Vagina (tissue), 2 donors: ENCODE measurements at regions not wholly inside any gene's neighbourhood (a gene's known extent, or its start where the extent isn't known, plus 50 kb on each side); places are given as distances from the start of the nearest gene placed in this dataset.
"Not testable (repeated sequence)": the region's sequence is repeated elsewhere in the genome, so short reads cannot be mapped to it uniquely, and the experiment has no call there.

Experiments used
- DNase-seq, 2 donors: peaks; one replicate each; pipeline ENCODE4 v3.0.0-alpha.2; 2017; ENCODE audit errors: extremely low spot score in 2 of 2
- H3K27ac ChIP-seq: fragments of 200-600 bp; sonication (generic); one replicate; pipeline ENCODE4 v1.5.1; 2019
- H3K27me3 ChIP-seq: fragments of 200-600 bp; sonication (generic); one replicate; pipeline ENCODE4 v1.5.1; 2019
- H3K36me3 ChIP-seq, 2 donors: fragments of 200-600 bp; sonication (generic); one replicate each; pipeline ENCODE4 v1.5.1; 2017 to 2019
- H3K4me1 ChIP-seq: fragments of 200-600 bp; sonication (generic); one replicate; pipeline ENCODE4 v1.5.1; 2019
- H3K4me3 ChIP-seq, 2 donors: fragments of 200-600 bp; sonication (generic); 1 replicate in 1 of 2; 2 replicates in 1 of 2; pipeline ENCODE4 v1.5.1; 2016 to 2019
- H3K9me3 ChIP-seq: fragments of 200-600 bp; sonication (generic); one replicate; pipeline ENCODE4 v1.5.1; 2019
- intact Hi-C: fragments of 100-400 bp; cut with DNase I; formaldehyde crosslinking; loops from one replicate; pipeline ENCODE4 v1.15.1; 2023

DNA sequence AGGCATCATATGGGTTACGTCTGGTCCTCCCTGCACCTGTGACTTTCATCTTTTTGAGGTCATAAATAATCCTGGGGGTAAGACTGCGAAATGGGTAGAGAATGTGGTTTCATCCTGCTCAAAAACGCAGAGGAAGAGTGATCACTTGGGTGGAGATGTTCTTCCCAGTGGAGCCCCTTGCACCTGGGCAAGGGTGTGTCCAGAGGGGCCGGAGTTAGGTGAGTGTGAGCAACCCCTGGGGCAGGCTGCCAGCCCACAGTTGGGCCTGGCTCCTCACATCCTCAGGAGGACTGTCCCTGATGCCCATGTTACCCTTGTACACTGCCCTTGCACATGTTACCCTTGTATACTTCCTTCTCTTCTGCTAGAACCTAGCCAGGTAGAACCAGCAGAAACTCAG, 306.6 kb downstream of the BCL2L11 start:
- intact Hi-C loops, H3K4me3 ChIP-seq, DNase-seq, H3K4me1 ChIP-seq, H3K36me3 ChIP-seq, H3K27ac ChIP-seq, H3K9me3 ChIP-seq, H3K27me3 ChIP-seq: not testable (repeated sequence)

GRCh38 chr2:111428915-111429314, 308.2 kb downstream of the BCL2L11 start:
- H3K4me3 ChIP-seq, intact Hi-C loops, H3K27me3 ChIP-seq, H3K27ac ChIP-seq, DNase-seq, H3K4me1 ChIP-seq, H3K36me3 ChIP-seq, H3K9me3 ChIP-seq: not testable (repeated sequence)

DNA sequence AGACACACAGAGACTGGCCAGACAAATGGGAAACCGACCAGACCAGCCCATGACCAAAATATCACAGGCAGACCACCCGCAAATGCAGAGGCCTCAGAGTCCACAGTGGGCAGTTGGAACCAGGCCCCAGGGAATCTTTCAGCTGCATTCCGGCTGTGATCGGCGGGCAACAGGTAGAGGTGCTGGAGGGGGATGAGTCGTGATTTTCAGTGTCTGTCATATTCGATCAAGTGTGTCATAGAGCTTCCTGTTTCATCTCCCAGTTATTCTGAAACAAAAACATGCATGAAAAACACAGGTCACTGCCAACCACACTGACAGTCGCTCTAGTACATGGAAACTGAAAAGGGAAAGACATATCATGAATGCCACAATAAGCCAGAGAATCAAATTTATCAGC, 308.6 kb downstream of the BCL2L11 start:
- H3K4me3 ChIP-seq, H3K9me3 ChIP-seq, H3K27me3 ChIP-seq, H3K36me3 ChIP-seq, DNase-seq, intact Hi-C loops, H3K4me1 ChIP-seq, H3K27ac ChIP-seq: not testable (repeated sequence)

GRCh38 chr2:111430817-111431661, 310.3 kb downstream of the BCL2L11 start:
- H3K36me3 ChIP-seq, H3K27me3 ChIP-seq, DNase-seq, H3K9me3 ChIP-seq, H3K27ac ChIP-seq, intact Hi-C loops, H3K4me3 ChIP-seq, H3K4me1 ChIP-seq: not testable (repeated sequence)

DNA sequence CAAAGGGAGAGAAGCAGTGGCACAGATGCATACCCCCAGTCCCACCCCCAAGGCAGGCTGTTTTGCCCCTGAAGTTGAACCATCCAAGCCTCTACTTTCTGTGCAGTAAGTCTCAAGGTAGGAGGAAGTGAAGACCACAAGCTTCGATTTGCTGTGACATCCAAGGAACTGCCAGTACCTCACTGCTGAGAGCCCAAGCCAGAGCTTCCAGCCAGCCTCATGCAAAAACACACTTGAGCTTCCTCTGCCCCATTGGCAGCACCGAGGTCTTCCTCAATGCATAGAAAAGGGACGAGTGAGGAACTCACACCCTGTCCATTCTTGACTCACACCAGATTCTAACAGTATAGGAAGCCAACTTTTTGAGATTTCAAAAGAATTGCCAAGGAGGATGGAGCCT, 311.7 kb downstream of the BCL2L11 start:
- H3K36me3 ChIP-seq, intact Hi-C loops, H3K4me3 ChIP-seq, H3K27me3 ChIP-seq, DNase-seq, H3K27ac ChIP-seq, H3K4me1 ChIP-seq, H3K9me3 ChIP-seq: not testable (repeated sequence)

- DNase-seq, result peak in 1 of 2 donors; percentile 52
- H3K27me3 ChIP-seq, H3K9me3 ChIP-seq, H3K27ac ChIP-seq, H3K4me1 ChIP-seq, H3K36me3 ChIP-seq, H3K4me3 ChIP-seq, intact Hi-C loops: not testable (repeated sequence)
Observed at GRCh38 chr2:111432916-111433499, 312.3 kb downstream of the BCL2L11 start.

GRCh38 chr2:111433892-111434607, 313.3 kb downstream of the BCL2L11 start:
- H3K4me1 ChIP-seq, intact Hi-C loops, H3K36me3 ChIP-seq: not testable (repeated sequence)

DNA sequence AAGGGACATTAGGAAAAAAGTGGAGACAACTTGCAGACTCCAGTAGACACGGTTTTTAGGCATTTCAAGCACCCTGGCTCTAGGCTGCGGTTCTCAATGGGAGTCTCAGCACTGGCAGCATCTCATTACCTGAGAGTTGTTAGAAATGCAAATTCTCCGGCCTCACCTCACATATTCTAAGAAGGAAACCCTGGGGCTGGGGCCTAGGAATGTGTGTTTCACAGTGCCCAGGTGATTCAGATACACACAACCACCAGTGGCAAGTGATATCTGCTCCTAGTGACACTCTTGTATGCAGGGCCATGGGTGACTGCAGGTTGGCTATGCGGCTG, 313.9 kb downstream of the BCL2L11 start:
- DNase-seq, H3K27me3 ChIP-seq, H3K4me1 ChIP-seq, H3K9me3 ChIP-seq, intact Hi-C loops, H3K4me3 ChIP-seq, H3K36me3 ChIP-seq, H3K27ac ChIP-seq: not testable (repeated sequence)

More at GRCh38 chr2:111433892-111434607, 313.3 kb downstream of the BCL2L11 start:
- H3K9me3 ChIP-seq, H3K4me3 ChIP-seq, H3K27ac ChIP-seq, H3K27me3 ChIP-seq: not testable (repeated sequence)
- peak in 1 of 2 donors; percentile 54 for DNase-seq

DNA sequence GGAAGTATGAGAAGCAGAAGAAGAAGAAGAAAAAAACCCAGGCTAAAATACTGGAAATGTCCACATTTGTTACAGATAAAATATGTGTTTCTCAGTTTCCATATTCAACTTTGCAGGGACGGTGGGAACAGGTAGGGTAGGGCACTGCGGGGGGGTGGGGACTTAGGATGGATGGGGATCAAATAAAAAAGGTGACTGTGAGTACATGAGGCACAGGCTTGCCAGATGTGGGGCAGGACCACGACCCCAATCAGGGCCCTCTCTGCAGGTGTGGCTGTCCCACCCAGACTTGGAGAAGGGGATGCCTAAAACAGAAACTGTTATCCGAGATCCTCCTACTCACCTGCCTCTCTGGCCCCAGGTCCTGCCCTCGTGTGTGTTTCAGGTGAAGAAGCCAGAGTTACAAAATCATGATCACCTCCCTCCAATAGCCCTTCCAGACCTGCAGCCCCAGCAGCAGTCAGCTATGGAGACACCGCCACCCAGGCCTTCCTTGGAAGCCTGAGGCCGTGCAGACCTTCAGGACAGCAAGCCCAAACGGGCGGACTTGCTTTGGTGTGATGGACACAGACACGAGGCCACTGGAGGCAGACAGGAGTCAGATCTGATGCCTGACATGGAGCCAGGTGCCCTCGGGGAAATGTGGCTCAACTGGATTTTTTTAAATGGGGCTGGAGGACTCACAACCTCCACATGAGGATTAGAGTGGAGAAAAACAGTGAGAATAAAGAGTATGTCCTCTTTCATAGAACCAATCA, 315.0 kb downstream of the BCL2L11 start:
- DNase-seq, intact Hi-C loops, H3K4me1 ChIP-seq, H3K9me3 ChIP-seq, H3K27ac ChIP-seq, H3K36me3 ChIP-seq, H3K27me3 ChIP-seq, H3K4me3 ChIP-seq: not testable (repeated sequence)

DNA sequence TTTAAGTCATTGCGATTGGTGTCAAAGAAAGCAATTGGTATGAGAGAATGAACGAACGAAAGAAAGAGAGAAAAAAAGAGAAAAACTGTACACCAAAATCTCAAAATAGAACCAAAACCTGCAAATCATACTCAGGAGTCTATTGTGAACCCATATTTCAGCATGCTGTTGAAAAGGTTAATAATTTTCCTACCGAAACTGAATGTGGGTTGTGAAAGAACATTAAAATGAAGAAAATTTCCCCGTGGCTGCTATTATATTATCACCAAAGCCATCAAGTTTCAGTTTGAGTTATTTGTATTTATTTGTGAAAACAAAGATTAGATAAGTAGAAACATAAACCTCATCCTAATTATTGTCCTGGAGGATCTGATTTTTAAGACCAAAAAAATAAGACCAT, 315.7 kb downstream of the BCL2L11 start:
- H3K36me3 ChIP-seq, H3K4me3 ChIP-seq, H3K4me1 ChIP-seq, DNase-seq, H3K27me3 ChIP-seq, intact Hi-C loops, H3K27ac ChIP-seq, H3K9me3 ChIP-seq: not testable (repeated sequence)

DNA sequence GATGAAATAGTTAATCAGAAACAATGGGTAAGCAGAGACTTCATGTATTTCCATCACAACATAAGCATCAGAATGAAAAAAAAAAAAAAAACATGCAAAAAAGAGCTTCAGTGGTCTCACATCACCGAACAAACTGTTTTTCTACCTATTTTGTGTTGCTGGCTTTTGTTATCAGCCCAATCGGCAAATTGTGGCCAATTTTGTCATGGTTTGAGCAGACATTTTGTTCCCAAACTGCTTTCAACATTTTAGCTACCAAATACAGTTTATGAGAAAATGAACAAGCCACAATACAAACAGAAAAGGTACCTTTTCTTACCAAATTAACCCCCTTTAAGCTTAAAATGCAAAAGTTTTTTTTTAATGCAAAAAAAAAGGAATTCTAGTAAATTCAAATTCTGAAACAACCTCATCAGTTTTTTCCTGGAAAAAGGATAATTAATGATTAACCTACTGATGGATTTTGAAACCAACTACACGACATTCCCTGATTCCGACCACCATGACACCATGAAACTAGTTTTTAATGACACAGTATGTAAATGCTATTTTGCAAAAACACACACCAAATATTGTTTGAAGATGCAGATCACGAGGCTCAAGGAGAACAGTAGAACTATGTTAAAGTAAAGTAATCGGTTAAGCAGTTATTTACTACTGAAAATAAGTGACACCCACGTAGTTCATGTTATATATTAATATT, 316.7 kb downstream of the BCL2L11 start:
- H3K27me3 ChIP-seq, DNase-seq, H3K4me3 ChIP-seq, H3K9me3 ChIP-seq, H3K4me1 ChIP-seq, intact Hi-C loops, H3K36me3 ChIP-seq, H3K27ac ChIP-seq: not testable (repeated sequence)

DNA sequence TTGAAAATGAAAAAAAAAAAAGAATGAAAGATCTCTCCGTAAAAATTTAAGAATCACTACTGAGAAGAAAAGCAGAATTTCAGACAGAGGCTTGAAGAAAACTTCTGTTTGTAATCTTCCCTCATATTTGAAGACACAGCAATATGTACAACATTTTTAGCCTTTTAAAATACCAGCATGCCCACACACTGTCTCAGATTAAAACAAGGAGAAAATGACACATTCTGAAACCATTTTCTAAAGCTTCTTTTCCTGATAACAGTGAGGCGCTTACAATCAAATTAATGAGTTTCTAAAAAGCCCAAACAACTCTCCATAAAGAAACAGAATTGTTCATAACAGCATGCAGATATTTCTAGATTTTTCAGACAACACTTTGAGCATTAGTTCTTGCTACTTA, 317.4 kb downstream of the BCL2L11 start:
- intact Hi-C loops, H3K9me3 ChIP-seq, DNase-seq, H3K36me3 ChIP-seq, H3K27ac ChIP-seq, H3K4me3 ChIP-seq, H3K4me1 ChIP-seq, H3K27me3 ChIP-seq: not testable (repeated sequence)

DNA sequence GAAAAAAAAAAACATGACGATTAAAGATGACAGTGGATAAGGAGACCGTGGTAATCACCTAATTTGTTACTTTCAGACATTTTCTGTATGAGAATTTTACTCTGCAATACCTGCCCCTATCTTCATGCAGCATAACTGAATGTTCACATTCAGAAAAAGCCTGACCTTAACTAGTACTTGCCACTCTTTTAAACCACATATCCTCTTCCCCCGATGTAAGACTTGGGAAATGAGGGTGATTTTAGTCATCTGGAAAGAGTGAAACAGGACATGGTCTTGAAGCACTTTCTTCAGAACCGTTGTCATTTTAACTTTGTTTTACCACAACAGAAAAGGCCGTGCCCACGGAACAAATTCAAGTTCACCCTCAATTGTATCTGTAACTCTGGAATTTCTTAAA, 318.5 kb downstream of the BCL2L11 start:
- H3K36me3 ChIP-seq, H3K4me3 ChIP-seq, intact Hi-C loops, H3K9me3 ChIP-seq, H3K27me3 ChIP-seq, DNase-seq, H3K27ac ChIP-seq, H3K4me1 ChIP-seq: not testable (repeated sequence)
